H1 (cell line): ENCODE measurements at regions not wholly inside any gene's neighbourhood (a gene's known extent, or its start where the extent isn't known, plus 50 kb on each side); places are given as distances from the start of the nearest gene placed in this dataset.

Experiments
- CTCF ChIA-PET: fragments of 300-600 bp; sonication (Branson Sonifier 250); formaldehyde crosslinking; loops from one replicate; lab custom pipeline; 2021; ENCODE audit not compliant: partially characterized antibody; lab: Charles Lee
- POLR2A ChIA-PET: fragments of 300-600 bp; sonication (Branson Sonifier 250); formaldehyde crosslinking; loops from one replicate; lab custom pipeline; 2021; ENCODE audit warnings: inconsistent platforms; ENCODE audit not compliant: partially characterized antibody; lab: Charles Lee
- DNase-seq, 2 experiments: peaks; one replicate each; pipeline versions ENCODE4 v3.0.0 to v3.0.0-alpha.2; 2010 to 2022; ENCODE audit warnings: low spot score in 2 of 2, low read depth in 1 of 2, mixed read lengths in 1 of 2
- FAIRE-seq: peaks from 2 replicates; lab custom pipeline; 2011; peaks lifted over from hg19 to GRCh38; lab: Jason Lieb, UNC
- H2AFZ ChIP-seq: 2 replicates; pipeline ENCODE4 v1.8.1; 2012; ENCODE audit warnings: low read length, inconsistent platforms
- H2AK5ac ChIP-seq: 2 replicates; pipeline ENCODE4 v1.6.1; 2013; ENCODE audit warnings: low read depth, low read length
- H2BK120ac ChIP-seq: replicated peaks from 2 replicates; pipeline ENCODE3; 2013; ENCODE audit warnings: low read depth, low read length, inconsistent platforms
- H2BK12ac ChIP-seq: 2 replicates; pipeline ENCODE4 v1.6.1; 2013; ENCODE audit warnings: low read depth, low read length
- H2BK15ac ChIP-seq: 2 replicates; pipeline ENCODE4 v1.6.1; 2013; ENCODE audit warnings: low read length
- H2BK20ac ChIP-seq: 2 replicates; pipeline ENCODE4 v1.6.1; 2013; ENCODE audit warnings: low read length
- H2BK5ac ChIP-seq: 2 replicates; pipeline ENCODE4 v1.6.1; 2013; ENCODE audit warnings: low read depth, low read length
- H3K14ac ChIP-seq: 2 replicates; pipeline ENCODE4 v1.6.1; 2013; ENCODE audit warnings: inconsistent platforms; ENCODE audit not compliant: insufficient read length
- H3K18ac ChIP-seq: 2 replicates; pipeline ENCODE4 v1.6.1; 2013; ENCODE audit warnings: low read length; ENCODE audit errors: extremely low read depth
- H3K23ac ChIP-seq: 2 replicates; pipeline ENCODE4 v1.6.1; 2013; ENCODE audit warnings: inconsistent platforms; ENCODE audit not compliant: insufficient read length
- H3K23me2 ChIP-seq: 2 replicates; pipeline ENCODE4 v1.6.1; 2013; ENCODE audit warnings: low read depth, low read length
- H3K27ac ChIP-seq: 2 replicates; pipeline ENCODE4 v1.6.1; 2011; ENCODE audit warnings: low read depth, low read length, inconsistent platforms
- H3K27me3 ChIP-seq, 4 experiments: replicated peaks in 1 of 4; 1 replicate in 1 of 4; 2 replicates in 3 of 4; pipeline versions ENCODE4 v1.6.1 to v1.8.1; 2011 to 2013; ENCODE audit warnings: low read length in 3 of 4, mild to moderate bottlenecking in 3 of 4, inconsistent platforms in 2 of 4, mixed read lengths in 2 of 4, moderate library complexity in 1 of 4; ENCODE audit not compliant: control insufficient read depth in 3 of 4, insufficient read depth in 3 of 4; ENCODE audit errors: extremely low read depth in 1 of 4
- H3K36me3 ChIP-seq, 4 experiments: 2 replicates each; pipeline versions ENCODE4 v1.6.1 to v1.8.1; 2011 to 2013; ENCODE audit warnings: mild to moderate bottlenecking in 4 of 4, low read length in 3 of 4, moderate library complexity in 2 of 4, control low read depth in 1 of 4, inconsistent platforms in 1 of 4; ENCODE audit not compliant: insufficient read depth in 4 of 4, control insufficient read depth in 2 of 4
- H3K4ac ChIP-seq: replicated peaks from 2 replicates; pipeline ENCODE3; 2013; ENCODE audit warnings: low read length, low read depth, mixed read lengths, inconsistent platforms; ENCODE audit not compliant: insufficient read length
- H3K4me1 ChIP-seq, 4 experiments: replicated peaks in 1 of 4; 1 replicate in 1 of 4; 2 replicates in 3 of 4; pipeline versions ENCODE4 v1.6.1 to v1.8.1; 2011 to 2013; ENCODE audit warnings: low read length in 3 of 4, inconsistent platforms in 2 of 4, mixed read lengths in 1 of 4; ENCODE audit not compliant: insufficient read depth in 4 of 4, control insufficient read depth in 3 of 4
- H3K4me2 ChIP-seq, 2 experiments: 2 replicates each; pipeline versions ENCODE4 v1.6.1 to v1.8.1; 2011 to 2013; ENCODE audit warnings: low read depth in 2 of 2, low read length in 2 of 2, control low read depth in 1 of 2, inconsistent platforms in 1 of 2, mild to moderate bottlenecking in 1 of 2; ENCODE audit not compliant: insufficient read depth in 1 of 2
- H3K4me3 ChIP-seq, 4 experiments: fragments of 200-600, 300-600 bp in 1 of 4; sonication (generic), shearing (Covaris generic), sonication (Bioruptor Twin) in 1 of 4; 2 replicates each; pipeline versions ENCODE4 v1.5.1 to v1.8.1; 2011 to 2016; ENCODE audit warnings: low read length in 4 of 4, low read depth in 3 of 4, control low read depth in 2 of 4, inconsistent platforms in 2 of 4, mild to moderate bottlenecking in 2 of 4, mixed read lengths in 1 of 4, moderate library complexity in 1 of 4; ENCODE audit not compliant: insufficient read depth in 2 of 4; ENCODE audit errors: extremely low read depth in 1 of 4
- H3K56ac ChIP-seq: replicated peaks from 2 replicates; pipeline ENCODE3; 2013; ENCODE audit warnings: low read depth, mild to moderate bottlenecking, mixed read lengths, low read length, inconsistent platforms; ENCODE audit not compliant: insufficient read length
- H3K79me1 ChIP-seq: 2 replicates; pipeline ENCODE4 v1.6.1; 2013; ENCODE audit warnings: low read depth, low read length, control low read depth
- H3K79me2 ChIP-seq, 2 experiments: 2 replicates each; pipeline versions ENCODE4 v1.6.1 to v1.8.1; 2012 to 2013; ENCODE audit warnings: low read length in 2 of 2, mild to moderate bottlenecking in 2 of 2, inconsistent platforms in 1 of 2; ENCODE audit not compliant: insufficient read depth in 2 of 2, control insufficient read depth in 1 of 2
- H3K9ac ChIP-seq, 4 experiments: replicated peaks in 1 of 4; 1 replicate in 1 of 4; 2 replicates in 3 of 4; pipeline versions ENCODE4 v1.6.1 to v1.8.1; 2011 to 2013; ENCODE audit warnings: low read depth in 3 of 4, low read length in 3 of 4, control low read depth in 2 of 4, mild to moderate bottlenecking in 2 of 4, moderate library complexity in 2 of 4, inconsistent platforms in 1 of 4; ENCODE audit errors: extremely low read depth in 1 of 4
- H3K9me3 ChIP-seq, 2 experiments: 2 replicates each; pipeline versions ENCODE4 v1.6.1 to v1.8.1; 2012 to 2013; ENCODE audit warnings: mild to moderate bottlenecking in 2 of 2, moderate library complexity in 2 of 2, control low read depth in 1 of 2, inconsistent platforms in 1 of 2, low read depth in 1 of 2, low read length in 1 of 2, mixed read lengths in 1 of 2; ENCODE audit not compliant: insufficient read depth in 2 of 2
- H4K20me1 ChIP-seq, 2 experiments: replicated peaks in 1 of 2; 2 replicates each; pipeline versions ENCODE3 to v1.8.1; 2011 to 2013; ENCODE audit warnings: inconsistent platforms in 2 of 2, low read length in 2 of 2, mild to moderate bottlenecking in 1 of 2; ENCODE audit not compliant: insufficient read depth in 2 of 2, control insufficient read depth in 1 of 2
- H4K5ac ChIP-seq: 2 replicates; pipeline ENCODE4 v1.6.1; 2013; ENCODE audit warnings: low read length, low read depth, mixed read lengths, inconsistent platforms; ENCODE audit not compliant: insufficient read length
- H4K8ac ChIP-seq: 2 replicates; pipeline ENCODE4 v1.8.0; 2013; ENCODE audit warnings: mild to moderate bottlenecking, moderate library complexity, low read length, inconsistent platforms; ENCODE audit not compliant: insufficient read depth; ENCODE audit errors: extremely low read depth
- H4K91ac ChIP-seq: replicated peaks from 2 replicates; pipeline ENCODE3; 2013; ENCODE audit warnings: low read length, mixed read lengths, inconsistent platforms; ENCODE audit not compliant: insufficient read length
- CHD1 ChIP-seq: IDR thresholded peaks from 2 replicates; pipeline ENCODE4 v1.6.1; 2012; ENCODE audit warnings: low read depth, low read length, improper control_type of control experiment
- EGR1 ChIP-seq: IDR thresholded peaks from 2 replicates; pipeline ENCODE4 v1.6.1; 2011; ENCODE audit warnings: low read depth, low read length, borderline replicate concordance
- HDAC6 ChIP-seq: IDR thresholded peaks from one replicate; pipeline ENCODE4 v1.7.1; 2012; ENCODE audit warnings: low read depth, mild to moderate bottlenecking, inconsistent platforms, low read length, moderate library complexity
- KDM5A ChIP-seq: fragments of 200-600 bp; IDR thresholded peaks from 2 replicates; pipeline ENCODE4 v1.7.1; 2012; ENCODE audit warnings: mild to moderate bottlenecking, low read length, inconsistent platforms, mixed read lengths
- SAP30 ChIP-seq: fragments of 300-600 bp; sonication (generic); IDR thresholded peaks from 2 replicates; pipeline ENCODE4 v1.7.1; 2012; ENCODE audit warnings: low read length, moderate library complexity, mild to moderate bottlenecking, inconsistent platforms; ENCODE audit not compliant: insufficient read depth, insufficient replicate concordance
- WGBS, 2 experiments: shearing (Covaris generic) in 1 of 2; methylation state at CpG; one replicate each; pipeline versions ENCODE4 v1.1.6 to v1.1.7; 2013 to 2015; ENCODE audit warnings: low lambda C conversion rate in 2 of 2, mixed read lengths in 2 of 2, inconsistent platforms in 1 of 2, low coverage in 1 of 2, missing lambda C conversion rate in 1 of 2; ENCODE audit not compliant: insufficient replicate concordance in 2 of 2, insufficient coverage in 1 of 2, insufficient read length in 1 of 2; ENCODE audit errors: extremely low coverage in 1 of 2, missing lambda C conversion rate in 1 of 2; 5-methylcytosine and 5-hydroxymethylcytosine counted together
- TF ChIP-seq, protein P1 (sequence below): IDR thresholded peaks from 2 replicates; pipeline ENCODE4 v1.6.1; 2011; ENCODE audit warnings: low read depth, mild to moderate bottlenecking, low read length; ENCODE audit not compliant: insufficient read depth

- no peak overlapping the region for H3K4ac ChIP-seq
- no peak overlapping the region for H3K4me2 ChIP-seq
- no peak overlapping the region for H3K9ac ChIP-seq
- no peak overlapping the region for H3K4me3 ChIP-seq
- H4K5ac ChIP-seq = no peak overlapping the region
- no peaks in the 10 kb centered on the region for H4K20me1 ChIP-seq
- WGBS, 2 experiments = 81% methylated on average over 2 of the region's 2 CpGs; no CpG with 5 or more reads in 1 of the 2 experiments
- no peak overlapping the region for H4K91ac ChIP-seq
- no peak overlapping the region for H2BK20ac ChIP-seq
- H3K79me1 ChIP-seq = no peaks in the 10 kb centered on the region
- H2BK5ac ChIP-seq = no peak overlapping the region
- no peaks in the 10 kb centered on the region for H3K23me2 ChIP-seq
- ChIA-PET POLR2A (no interaction called here), CTCF (no interaction called here)
- H3K4me1 ChIP-seq = no peaks in the 10 kb centered on the region
- H3K14ac ChIP-seq = no peak overlapping the region
- no peaks in the 10 kb centered on the region for H3K36me3 ChIP-seq
- no peak overlapping the region for H4K8ac ChIP-seq
- H2BK15ac ChIP-seq = no peak overlapping the region
- no peak overlapping the region for H3K56ac ChIP-seq
- H2AK5ac ChIP-seq = no peak overlapping the region
- no peak overlapping the region for H3K18ac ChIP-seq
- DNase-seq (no peak), FAIRE-seq (no peak)
- no peaks in the 10 kb centered on the region for H3K9me3 ChIP-seq
- H3K27ac ChIP-seq = no peak overlapping the region
- H2BK120ac ChIP-seq = no peak overlapping the region
- H3K23ac ChIP-seq = no peak overlapping the region
- H3K79me2 ChIP-seq = no peaks in the 10 kb centered on the region
- H2AFZ ChIP-seq = no peak overlapping the region
- TF ChIP-seq HDAC6 (no peak), SAP30 (no peak), CHD1 (no peak), EGR1 (no peak), KDM5A (no peak)
- TF ChIP-seq, protein P1, sequence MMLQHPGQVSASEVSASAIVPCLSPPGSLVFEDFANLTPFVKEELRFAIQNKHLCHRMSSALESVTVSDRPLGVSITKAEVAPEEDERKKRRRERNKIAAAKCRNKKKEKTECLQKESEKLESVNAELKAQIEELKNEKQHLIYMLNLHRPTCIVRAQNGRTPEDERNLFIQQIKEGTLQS = no peak
- H3K27me3 ChIP-seq = no peaks in the 10 kb centered on the region
- no peak overlapping the region for H2BK12ac ChIP-seq
Measured at GRCh38 chr2:140002110-140002509, 1221.9 kb upstream of the NXPH2 start.
